Islet precursor cell (in vitro differentiated cells): ENCODE measurements at regions not wholly inside any gene's neighbourhood (a gene's known extent, or its start where the extent isn't known, plus 50 kb on each side); places are given as distances from the start of the nearest gene placed in this dataset.
"Not testable (repeated sequence)": the region's sequence is repeated elsewhere in the genome, so short reads cannot be mapped to it uniquely, and the experiment has no call there.

Experiments
- DNase-seq: peaks from one replicate; pipeline ENCODE4 v3.0.0-alpha.2; 2018

GRCh38 chr7:145252031-145252430 is 416.2 kb upstream of the TPK1 start:
- no peak for DNase-seq

GRCh38 chr7:145224775-145225174 is 388.9 kb upstream of the TPK1 start:
- DNase-seq: no peak

GRCh38 chr7:145219461-145219860 is 383.6 kb upstream of the TPK1 start:
- DNase-seq: no peak

DNA sequence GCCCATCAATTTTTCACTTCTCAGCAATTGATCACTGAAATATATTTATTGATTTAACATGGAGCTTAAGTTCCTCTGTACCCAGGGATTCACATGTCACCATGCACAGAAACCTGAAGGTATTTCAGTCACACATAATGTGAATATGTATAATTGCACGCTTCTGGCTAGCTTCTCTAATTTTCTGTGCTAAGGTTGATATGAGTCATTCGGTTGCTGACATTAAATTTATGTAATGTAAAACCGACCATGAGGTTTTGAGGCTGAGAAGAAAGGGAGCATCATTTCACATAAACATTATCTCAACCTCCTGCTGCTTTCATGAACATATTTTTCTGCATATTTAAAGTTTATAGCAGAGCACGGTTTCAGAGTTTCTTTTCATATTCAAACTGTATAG is 381.0 kb upstream of the TPK1 start:
- no peak for DNase-seq

DNA sequence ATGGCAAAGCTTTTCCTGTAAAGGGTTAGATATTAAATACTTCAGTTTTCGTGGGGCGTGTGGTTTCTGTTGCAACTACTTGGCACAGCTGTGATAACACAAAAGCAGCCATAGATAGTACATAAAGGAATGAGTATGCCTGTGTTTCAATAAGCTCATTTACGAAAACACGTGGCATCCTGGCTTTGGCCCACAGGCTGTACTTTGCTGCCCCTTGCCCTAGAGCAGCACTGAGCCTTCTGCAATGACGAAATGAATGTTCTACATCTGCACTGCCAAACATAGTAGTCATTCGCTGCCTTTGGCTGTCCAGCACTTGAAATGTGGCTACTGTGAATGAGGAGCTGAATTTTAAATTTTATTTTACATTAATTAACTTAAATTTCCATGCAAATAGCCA is 376.2 kb upstream of the TPK1 start:
- DNase-seq: no peak

- no peak for DNase-seq
Measured at GRCh38 chr7:145211211-145211610, 375.4 kb upstream of the TPK1 start.

- no peak for DNase-seq
Measured at GRCh38 chr7:145193951-145194350, 358.1 kb upstream of the TPK1 start.

DNA sequence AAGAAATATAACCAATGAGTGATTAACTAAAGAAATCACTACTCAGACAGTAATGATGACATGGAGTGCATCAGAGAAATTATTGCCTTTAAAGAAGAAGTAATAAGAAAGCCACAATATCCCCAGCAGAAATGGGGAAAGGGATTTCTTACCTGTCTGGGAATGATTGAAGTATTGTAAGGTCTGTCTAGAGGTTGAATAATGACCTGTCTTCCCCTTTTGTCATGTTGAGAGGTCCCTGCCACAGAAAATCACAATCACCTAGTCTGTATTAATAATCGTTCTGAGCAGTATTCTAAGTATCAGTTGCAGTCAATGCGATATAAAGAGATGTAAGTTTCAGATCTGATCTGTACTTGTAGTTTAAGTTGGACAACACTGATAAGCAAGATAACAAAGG is 349.1 kb upstream of the TPK1 start:
- DNase-seq: no peak

- DNase-seq: no peak
Measured at GRCh38 chr7:145183069-145183468, 347.2 kb upstream of the TPK1 start.

DNA sequence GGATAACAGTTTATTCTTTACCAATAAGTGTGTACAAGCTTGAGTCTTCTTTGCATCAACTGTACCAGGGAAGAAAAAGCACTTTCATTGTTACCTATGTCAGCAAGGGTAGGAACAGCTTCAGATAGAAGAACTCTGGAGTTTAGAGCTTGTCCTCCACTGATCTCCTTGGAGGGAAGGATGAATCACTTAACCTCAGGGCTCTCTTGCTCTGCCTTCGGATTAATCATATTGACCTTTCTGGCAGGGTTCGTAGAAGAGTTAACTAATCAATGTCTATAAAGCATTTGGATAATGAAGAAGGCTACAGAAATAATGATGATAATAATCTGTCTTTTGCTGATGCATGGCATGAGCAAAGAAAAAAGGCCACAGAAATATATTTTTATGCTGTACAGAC is 339.5 kb upstream of the TPK1 start:
- DNase-seq: no peak

DNA sequence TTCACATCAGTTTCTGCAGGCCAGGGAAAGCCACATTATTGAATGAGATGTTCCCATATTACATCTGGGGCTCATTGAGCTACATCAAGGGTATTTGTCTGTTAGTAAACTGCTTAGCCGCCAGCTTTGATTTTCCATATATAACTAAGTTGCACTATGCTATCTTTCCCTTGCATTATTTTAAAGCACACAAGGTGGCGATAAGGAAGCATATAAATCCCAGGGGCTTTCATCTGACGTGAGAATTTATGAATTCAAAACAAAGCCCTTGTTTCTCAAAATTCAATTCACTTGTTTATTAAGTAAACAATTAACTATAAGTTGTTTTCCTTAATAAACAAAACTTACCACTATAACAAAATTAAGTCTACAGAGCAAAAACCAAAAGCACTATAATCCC is 334.1 kb upstream of the TPK1 start:
- DNase-seq: no peak

GRCh38 chr7:145168879-145169278 is 333.0 kb upstream of the TPK1 start:
- DNase-seq: no peak

GRCh38 chr7:145168427-145168826 is 332.6 kb upstream of the TPK1 start:
- no peak for DNase-seq

DNA sequence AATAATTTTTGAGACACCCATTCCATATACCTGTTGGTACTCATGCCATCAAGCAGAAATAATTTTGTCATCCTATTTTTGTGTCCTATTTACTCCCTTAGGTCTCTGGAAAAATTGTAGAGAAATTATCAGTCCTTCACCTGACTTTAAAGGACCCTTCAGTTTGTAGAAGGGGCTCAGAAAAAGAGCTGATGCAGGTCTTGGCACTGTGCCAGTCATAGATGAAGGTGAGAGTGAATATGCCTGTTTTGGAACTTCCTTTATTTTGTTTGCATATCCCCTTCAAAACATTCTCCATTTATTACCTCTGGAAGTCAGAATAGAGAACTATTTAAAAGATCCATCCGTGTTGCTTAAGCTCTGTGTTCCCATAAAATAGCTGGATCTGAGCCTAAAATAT is 321.0 kb upstream of the TPK1 start:
- no peak for DNase-seq

DNA sequence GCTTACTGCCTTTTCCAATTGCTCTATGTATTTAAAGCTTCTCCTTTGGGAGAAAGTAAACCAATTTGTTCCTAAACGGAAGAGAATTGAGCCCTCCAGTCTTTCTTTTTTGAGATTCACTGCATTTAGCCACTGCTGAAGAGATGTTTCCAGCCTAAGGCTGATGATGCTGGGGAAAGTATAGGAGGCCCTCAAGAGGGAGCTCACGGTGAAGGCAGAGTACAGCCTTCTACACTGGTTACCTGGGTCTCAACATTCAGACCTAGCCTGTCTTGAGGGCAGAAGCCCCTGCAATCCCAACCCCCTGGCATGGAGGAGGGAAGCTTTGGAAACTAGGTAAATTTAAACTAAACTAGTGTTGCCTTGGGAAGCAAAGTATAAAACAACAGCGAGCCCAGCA is 316.7 kb upstream of the TPK1 start:
- DNase-seq: no peak

DNA sequence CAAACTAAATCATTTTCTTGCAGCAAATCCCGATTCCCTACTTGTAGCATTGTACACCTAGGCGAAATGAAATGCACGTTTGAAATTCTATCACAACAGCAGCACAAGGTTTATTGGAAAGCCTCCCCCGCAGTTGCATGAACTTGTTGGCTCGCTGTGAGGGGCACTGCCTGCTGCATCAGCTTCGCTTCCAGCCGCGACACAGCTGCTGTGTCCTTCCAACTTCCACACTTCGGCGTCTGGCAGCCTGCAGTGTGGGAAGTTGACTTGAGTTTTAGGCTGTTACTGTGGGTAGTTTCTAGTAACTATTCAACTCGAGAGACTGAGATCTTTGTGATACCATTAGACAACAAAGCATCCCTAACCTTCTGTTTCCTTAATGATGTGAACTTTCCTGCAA is 315.8 kb upstream of the TPK1 start:
- DNase-seq: no peak

GRCh38 chr7:145147865-145148264 is 312.0 kb upstream of the TPK1 start:
- no peak for DNase-seq

- no peak for DNase-seq
Measured at GRCh38 chr7:145143685-145144084, 307.8 kb upstream of the TPK1 start.

DNA sequence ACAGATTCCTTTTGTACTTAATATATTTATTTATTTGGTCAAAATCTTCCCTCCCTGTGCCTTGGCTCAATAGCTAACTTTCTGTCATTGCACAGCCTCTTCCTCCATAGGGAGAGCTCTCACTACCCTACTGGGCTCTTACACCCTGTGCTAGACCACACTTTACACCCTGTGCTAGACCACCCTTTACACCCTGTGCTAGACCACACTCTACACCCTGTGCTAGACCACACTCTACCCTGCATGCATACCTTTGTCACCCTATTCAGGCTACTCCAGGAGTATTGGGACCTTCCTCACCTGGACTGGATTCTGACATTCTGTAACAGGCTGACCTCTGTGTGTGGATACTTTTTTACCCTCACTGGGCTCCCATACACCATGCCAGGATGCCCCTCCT is 298.5 kb upstream of the TPK1 start:
- DNase-seq: no peak

GRCh38 chr7:145123502-145123901 is 287.6 kb upstream of the TPK1 start:
- DNase-seq: no peak

- DNase-seq: no peak
Measured at GRCh38 chr7:145106001-145106400, 270.1 kb upstream of the TPK1 start.

DNA sequence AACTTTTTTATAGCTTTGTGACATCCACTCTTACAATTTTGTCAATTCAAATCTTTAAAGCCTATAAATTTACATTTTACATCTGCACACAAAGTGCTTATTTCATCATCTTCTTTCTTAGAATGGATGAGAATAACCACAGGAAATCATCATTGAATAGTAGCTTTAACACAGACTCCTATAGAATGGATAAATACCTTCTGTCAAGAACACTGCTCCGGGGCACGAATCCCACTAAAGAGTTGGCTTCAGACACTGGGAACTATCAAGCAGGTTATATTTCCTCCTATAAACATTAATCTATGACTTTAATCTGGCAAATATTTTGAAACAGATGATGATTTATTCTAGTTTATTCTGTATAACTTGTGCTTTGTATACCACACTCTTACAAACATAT is 269.7 kb upstream of the TPK1 start:
- DNase-seq: no peak

DNA sequence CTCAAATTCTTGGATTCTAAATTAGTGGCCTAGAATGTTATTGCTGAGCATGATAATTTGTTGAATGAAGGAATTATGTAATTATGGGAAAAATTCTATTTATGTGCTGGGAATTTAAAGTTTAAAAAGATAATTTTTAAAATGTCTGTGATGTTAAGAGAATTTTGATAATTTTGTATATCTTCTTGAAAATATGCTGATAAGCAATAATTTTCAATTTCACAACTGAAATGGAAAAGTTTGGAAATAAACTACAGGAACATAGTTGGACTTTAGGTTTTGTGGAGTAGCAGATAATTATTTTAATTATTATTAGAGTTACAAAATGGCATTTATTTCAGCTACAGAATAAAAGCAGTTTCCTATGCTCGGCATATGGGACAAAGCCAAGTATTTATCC is 268.5 kb upstream of the TPK1 start:
- DNase-seq: no peak

DNA sequence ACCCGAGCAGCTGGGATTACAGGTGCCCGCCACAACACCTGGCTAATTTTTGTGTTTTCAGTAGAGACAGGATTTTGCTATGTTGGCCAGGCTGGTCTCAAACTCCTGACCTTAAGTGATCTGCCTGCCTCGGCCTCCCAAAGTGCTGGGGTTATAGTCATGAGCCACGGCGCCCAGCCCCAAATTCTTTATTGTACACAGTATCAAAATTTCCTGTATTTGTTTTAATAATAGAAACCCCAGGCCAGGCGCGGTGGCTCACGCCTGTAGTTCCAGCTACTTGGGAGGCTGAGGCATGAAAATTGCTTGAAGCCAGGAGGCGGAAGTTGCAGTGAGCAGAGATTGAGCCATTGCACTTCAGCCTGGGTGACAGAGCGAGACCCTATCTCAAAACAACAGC is 266.3 kb upstream of the TPK1 start:
- not testable (repeated sequence) for DNase-seq

- no peak for DNase-seq
Measured at GRCh38 chr7:145092766-145093165, 256.9 kb upstream of the TPK1 start.

DNA sequence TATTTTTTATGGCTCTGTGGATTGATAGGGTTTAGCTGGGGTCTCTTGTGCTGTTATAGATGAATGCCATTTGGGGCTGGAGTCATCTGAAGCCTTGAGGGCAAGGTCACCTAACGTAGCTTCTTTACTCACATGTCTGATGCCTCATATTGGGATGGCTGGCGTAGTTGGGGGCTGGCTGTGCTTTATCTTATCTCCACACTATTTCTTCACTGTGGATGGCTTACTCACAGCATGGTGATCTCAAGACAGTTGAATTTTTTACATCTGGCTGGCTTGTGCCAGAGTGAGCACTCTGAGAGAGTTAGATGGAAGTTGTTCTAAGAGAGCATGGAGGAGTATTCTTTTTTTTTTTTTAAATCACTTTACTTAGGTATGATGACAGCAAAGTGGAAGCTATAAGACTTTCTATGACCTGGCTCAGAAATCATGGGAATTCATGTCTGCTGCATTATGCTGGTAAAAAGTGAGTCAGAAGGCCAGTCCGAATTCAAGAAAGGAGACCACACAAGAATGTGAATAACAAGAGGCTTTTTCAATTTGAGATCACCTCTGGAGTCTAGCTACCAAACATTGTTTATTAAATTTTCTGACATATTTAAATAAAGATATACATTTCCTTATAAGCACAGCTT is 252.4 kb upstream of the TPK1 start:
- DNase-seq: peak; percentile 62
